SU-DHL-6 (cell line): ENCODE measurements at regions not wholly inside any gene's neighbourhood (a gene's known extent, or its start where the extent isn't known, plus 50 kb on each side); places are given as distances from the start of the nearest gene placed in this dataset.

Source experiments
- H2AFZ ChIP-seq: fragments of 200-600 bp; sonication (generic); 2 replicates; pipeline ENCODE4 v1.6.1; 2014; ENCODE audit warnings: low read depth, mild to moderate bottlenecking, moderate library complexity, mixed read lengths, antibody characterized with exemption, low read length; ENCODE audit not compliant: severe bottlenecking
- H3F3A ChIP-seq: fragments of 200-600 bp; shearing (Covaris generic); 2 replicates; pipeline ENCODE4 v1.6.0; 2016; ENCODE audit warnings: antibody characterized with exemption, mild to moderate bottlenecking; ENCODE audit not compliant: insufficient read depth
- H3K27ac ChIP-seq: fragments of 200-600 bp; sonication (generic); 2 replicates; pipeline ENCODE4 v1.5.1; 2016; ENCODE audit warnings: low read depth, mild to moderate bottlenecking, low read length, moderate library complexity, mixed read lengths
- H3K27me3 ChIP-seq: fragments of 200-600 bp; sonication (generic), shearing (Covaris generic); 2 replicates; pipeline ENCODE4 v1.6.0; 2014; ENCODE audit warnings: mild to moderate bottlenecking, low read length
- H3K36me3 ChIP-seq: fragments of 200-600 bp; sonication (generic); 2 replicates; pipeline ENCODE4 v1.6.1; 2014; ENCODE audit warnings: mild to moderate bottlenecking, low read length, mixed read lengths
- H3K4me2 ChIP-seq: fragments of 300-600, 200-600 bp; shearing (Covaris generic), sonication (generic); 2 replicates; pipeline ENCODE4 v1.6.0; 2014; ENCODE audit warnings: low read length, low read depth, mild to moderate bottlenecking; ENCODE audit not compliant: poor library complexity, severe bottlenecking
- H3K4me3 ChIP-seq: fragments of 200-600 bp; sonication (generic); 2 replicates; pipeline ENCODE4 v1.5.1; 2014; ENCODE audit warnings: antibody characterized with exemption, low read length, mild to moderate bottlenecking, mixed read lengths; ENCODE audit not compliant: insufficient read depth, poor library complexity, severe bottlenecking
- H3K79me2 ChIP-seq: fragments of 200-600 bp; sonication (generic); 2 replicates; pipeline ENCODE4 v1.6.1; 2014; ENCODE audit warnings: mild to moderate bottlenecking, low read length, moderate library complexity; ENCODE audit not compliant: insufficient read depth
- H3K9ac ChIP-seq: fragments of 200-600 bp; sonication (generic); 2 replicates; pipeline ENCODE4 v1.7.0; 2014; ENCODE audit warnings: mild to moderate bottlenecking, low read length
- H3K9me2 ChIP-seq: fragments of 200-600 bp; sonication (generic); replicated peaks from 2 replicates; pipeline ENCODE4 v1.6.1; 2014; ENCODE audit warnings: low read length; ENCODE audit not compliant: insufficient read depth
- H3K9me3 ChIP-seq: fragments of 200-600 bp; sonication (generic); 2 replicates; pipeline ENCODE4 v1.6.1; 2014; ENCODE audit warnings: low read length, mixed read lengths; ENCODE audit not compliant: insufficient read depth
- H4K20me1 ChIP-seq: fragments of 200-600 bp; sonication (generic); 2 replicates; pipeline ENCODE4 v1.6.1; 2014; ENCODE audit warnings: low read depth, mild to moderate bottlenecking, antibody characterized with exemption, low read length, moderate library complexity, mixed read lengths
- CTCF ChIP-seq: fragments of 200-600 bp; sonication (generic); IDR thresholded peaks from one replicate; pipeline ENCODE4 v1.5.1; 2017; ENCODE audit warnings: antibody characterized with exemption, mild to moderate bottlenecking, low read length, moderate library complexity; ENCODE audit not compliant: insufficient read depth, poor library complexity, severe bottlenecking
- EZH2phosphoT487 ChIP-seq: fragments of 200-600 bp; sonication (generic), shearing (Covaris generic); conservative IDR thresholded peaks from 2 replicates; pipeline ENCODE4 v1.6.1; 2018; ENCODE audit warnings: mild to moderate bottlenecking, antibody characterized with exemption, low read length, moderate library complexity, mixed read lengths

- Histone ChIP-seq H3K4me3 (no peak overlapping the region), H3K9me3 (no peaks in the 10 kb centered on the region), H3K9me2 (no peaks in the 10 kb centered on the region), H2AFZ (no peak overlapping the region), H3K36me3 (no peaks in the 10 kb centered on the region), H3K9ac (no peak overlapping the region), H4K20me1 (no peaks in the 10 kb centered on the region), H3K79me2 (no peaks in the 10 kb centered on the region), H3F3A (no peaks in the 10 kb centered on the region), H3K4me2 (no peak overlapping the region), H3K27me3 (no peaks in the 10 kb centered on the region), H3K27ac (no peak overlapping the region)
- TF ChIP-seq EZH2phosphoT487 (no peak), CTCF (no peak)
Observed at GRCh38 chr7:121582258-121582657, 186.2 kb upstream of the FAM3C start.

- H3K9ac ChIP-seq: no peak overlapping the region
- H3K4me3 ChIP-seq: no peak overlapping the region
- H3K27me3 ChIP-seq: no peaks in the 10 kb centered on the region
- H3F3A ChIP-seq: no peaks in the 10 kb centered on the region
- no peaks in the 10 kb centered on the region for H3K79me2 ChIP-seq
- H3K4me2 ChIP-seq: no peak overlapping the region
- no peaks in the 10 kb centered on the region for H4K20me1 ChIP-seq
- TF ChIP-seq CTCF (no peak), EZH2phosphoT487 (no peak)
- no peaks in the 10 kb centered on the region for H3K9me3 ChIP-seq
- H3K9me2 ChIP-seq: no peaks in the 10 kb centered on the region
- no peaks in the 10 kb centered on the region for H3K36me3 ChIP-seq
- H3K27ac ChIP-seq: no peak overlapping the region
- H2AFZ ChIP-seq: no peak overlapping the region
Observed at GRCh38 chr7:121579639-121580038, 183.5 kb upstream of the FAM3C start.

- TF ChIP-seq EZH2phosphoT487 (no peak), CTCF (no peak)
- H4K20me1 ChIP-seq: no peaks in the 10 kb centered on the region
- H3K9me3 ChIP-seq: no peaks in the 10 kb centered on the region
- no peaks in the 10 kb centered on the region for H3K9me2 ChIP-seq
- H3K4me2 ChIP-seq: no peak overlapping the region
- H2AFZ ChIP-seq: no peak overlapping the region
- no peak overlapping the region for H3K4me3 ChIP-seq
- H3K79me2 ChIP-seq: no peaks in the 10 kb centered on the region
- H3K27me3 ChIP-seq: no peaks in the 10 kb centered on the region
- no peak overlapping the region for H3K9ac ChIP-seq
- H3K36me3 ChIP-seq: no peaks in the 10 kb centered on the region
- no peaks in the 10 kb centered on the region for H3F3A ChIP-seq
- no peak overlapping the region for H3K27ac ChIP-seq
Observed at GRCh38 chr7:121578669-121579068, 182.6 kb upstream of the FAM3C start.
